ENCODE measurements at regions not wholly inside any gene's neighbourhood (a gene's known extent, or its start where the extent isn't known, plus 50 kb on each side); places are given as distances from the start of the nearest gene placed in this dataset.

GRCh38 chr3:144583871-144584270 lies 612.2 kb downstream of the DIPK2A start:
- Histone ChIP-seq H2AFZ (ENCODE audit: low read depth, low read length) (no peak overlapping the region), H3K4me1 (ENCODE audit: insufficient read depth, low read length) (no peaks in the 10 kb centered on the region), H3K9ac (ENCODE audit: low read length) (no peak overlapping the region), H3K4me3 (ENCODE audit: insufficient read depth, low read depth, low read length) (no peak overlapping the region), H3K36me3 (ENCODE audit: insufficient read depth, low read length) (no peaks in the 10 kb centered on the region), H3K27ac (ENCODE audit: low read depth, low read length) (no peak overlapping the region), H3K4me2 (ENCODE audit: low read length) (no peak overlapping the region), H3K79me2 (ENCODE audit: insufficient read depth, low read length) (no peaks in the 10 kb centered on the region), H3K9me3 (ENCODE audit: insufficient read depth, low read depth, low read length) (no peaks in the 10 kb centered on the region), H4K20me1 (ENCODE audit: insufficient read depth, low read length) (no peaks in the 10 kb centered on the region), H3K27me3 (ENCODE audit: insufficient read depth, low read length) (no peaks in the 10 kb centered on the region)
- FAIRE-seq = no peak
- H3K4me3 Mint-ChIP-seq (ENCODE audit: unreplicated experiment) = no peak overlapping the region
- no peaks in the 10 kb centered on the region for H3K4me1 Mint-ChIP-seq (ENCODE audit: low read depth, unreplicated experiment)
- no peak for DNase-seq (ENCODE audit: low read depth)
- no peak for TF ChIP-seq CTCF (IDR thresholded peaks at IDR 0.05; ENCODE audit: insufficient read depth, low read depth, low read length)
- TF ChIP-seq EZH2 (IDR thresholded peaks at IDR 0.05; ENCODE audit: insufficient read depth, low read length) = no peak
- no peaks in the 10 kb centered on the region for H3K36me3 Mint-ChIP-seq (ENCODE audit: low read depth, unreplicated experiment)
- peaks cover 2% of the 10 kb centered on the region for H3K9me3 Mint-ChIP-seq (ENCODE audit: unreplicated experiment)
- no peak overlapping the region for H3K27ac Mint-ChIP-seq (ENCODE audit: unreplicated experiment)
- no peaks in the 10 kb centered on the region for H3K27me3 Mint-ChIP-seq (ENCODE audit: low read depth, unreplicated experiment)

GRCh38 chr3:144585408-144585807 lies 613.8 kb downstream of the DIPK2A start:
- Histone ChIP-seq H3K4me3 (ENCODE audit: insufficient read depth, low read depth, low read length) (no peak overlapping the region), H3K79me2 (ENCODE audit: insufficient read depth, low read length) (no peaks in the 10 kb centered on the region), H3K4me2 (ENCODE audit: low read length) (no peak overlapping the region), H3K36me3 (ENCODE audit: insufficient read depth, low read length) (no peaks in the 10 kb centered on the region), H2AFZ (ENCODE audit: low read depth, low read length) (no peak overlapping the region), H3K9ac (ENCODE audit: low read length) (no peak overlapping the region), H3K27me3 (ENCODE audit: insufficient read depth, low read length) (no peaks in the 10 kb centered on the region), H3K4me1 (ENCODE audit: insufficient read depth, low read length) (peaks cover under 1% of the 10 kb centered on the region), H3K9me3 (ENCODE audit: insufficient read depth, low read depth, low read length) (no peaks in the 10 kb centered on the region), H4K20me1 (ENCODE audit: insufficient read depth, low read length) (no peaks in the 10 kb centered on the region), H3K27ac (ENCODE audit: low read depth, low read length) (no peak overlapping the region)
- Mint-ChIP-seq H3K27ac (ENCODE audit: unreplicated experiment) (no peak overlapping the region), H3K4me1 (ENCODE audit: low read depth, unreplicated experiment) (no peaks in the 10 kb centered on the region), H3K9me3 (ENCODE audit: unreplicated experiment) (peaks cover 2% of the 10 kb centered on the region), H3K36me3 (ENCODE audit: low read depth, unreplicated experiment) (no peaks in the 10 kb centered on the region), H3K27me3 (ENCODE audit: low read depth, unreplicated experiment) (no peaks in the 10 kb centered on the region), H3K4me3 (ENCODE audit: unreplicated experiment) (no peak overlapping the region)
- no peak for FAIRE-seq
- no peak for DNase-seq (ENCODE audit: low read depth)
- no peak for TF ChIP-seq CTCF (IDR thresholded peaks at IDR 0.05; ENCODE audit: insufficient read depth, low read depth, low read length)
- TF ChIP-seq EZH2 (IDR thresholded peaks at IDR 0.05; ENCODE audit: insufficient read depth, low read length) = no peak

- no peak for TF ChIP-seq CTCF (IDR thresholded peaks at IDR 0.05; ENCODE audit: insufficient read depth, low read depth, low read length)
- no peak for TF ChIP-seq EZH2 (IDR thresholded peaks at IDR 0.05; ENCODE audit: insufficient read depth, low read length)
- H3K4me3 ChIP-seq (ENCODE audit: insufficient read depth, low read depth, low read length) = no peak overlapping the region
- H3K9ac ChIP-seq (ENCODE audit: low read length) = no peak overlapping the region
- Mint-ChIP-seq H3K36me3 (ENCODE audit: low read depth, unreplicated experiment) (no peaks in the 10 kb centered on the region), H3K27ac (ENCODE audit: unreplicated experiment) (no peak overlapping the region), H3K9me3 (ENCODE audit: unreplicated experiment) (peaks cover 2% of the 10 kb centered on the region), H3K27me3 (ENCODE audit: low read depth, unreplicated experiment) (no peaks in the 10 kb centered on the region), H3K4me1 (ENCODE audit: low read depth, unreplicated experiment) (peaks cover 5% of the 10 kb centered on the region), H3K4me3 (ENCODE audit: unreplicated experiment) (no peak overlapping the region)
- H4K20me1 ChIP-seq (ENCODE audit: insufficient read depth, low read length) = no peaks in the 10 kb centered on the region
- H2AFZ ChIP-seq (ENCODE audit: low read depth, low read length) = no peak overlapping the region
- no peak overlapping the region for H3K4me2 ChIP-seq (ENCODE audit: low read length)
- no peaks in the 10 kb centered on the region for H3K9me3 ChIP-seq (ENCODE audit: insufficient read depth, low read depth, low read length)
- peaks cover 3% of the 10 kb centered on the region for H3K4me1 ChIP-seq (ENCODE audit: insufficient read depth, low read length)
- H3K79me2 ChIP-seq (ENCODE audit: insufficient read depth, low read length) = no peaks in the 10 kb centered on the region
- H3K27ac ChIP-seq (ENCODE audit: low read depth, low read length) = no peak overlapping the region
- no peaks in the 10 kb centered on the region for H3K27me3 ChIP-seq (ENCODE audit: insufficient read depth, low read length)
- H3K36me3 ChIP-seq (ENCODE audit: insufficient read depth, low read length) = no peaks in the 10 kb centered on the region
- FAIRE-seq (no peak), DNase-seq (ENCODE audit: low read depth) (no peak)
Observed at GRCh38 chr3:144585953-144586352, 614.3 kb downstream of the DIPK2A start.

Measured in astrocyte (in vitro differentiated cells and primary cell).